Spleen (tissue), 7 donors: ENCODE measurements at regions not wholly inside any gene's neighbourhood (a gene's known extent, or its start where the extent isn't known, plus 50 kb on each side); places are given as distances from the start of the nearest gene placed in this dataset.

Experiments used
- CTCF ChIP-seq, 11 experiments: fragments of 200-600 bp in 7 of 11; fragments of 450-650 bp in 4 of 11; sonication (generic) in 4 of 11; IDR thresholded peaks in 8 of 11; conservative IDR thresholded peaks in 3 of 11; 1 replicate in 7 of 11; 2 replicates in 4 of 11; pipeline versions ENCODE4 v1.4.0 to v1.8.0; 2016 to 2021; ENCODE audit warnings: antibody characterized with exemption in 11 of 11, inconsistent platforms in 4 of 11, mild to moderate bottlenecking in 1 of 11
- POLR2AphosphoS5 ChIP-seq, 3 donors: sonication (generic); formaldehyde crosslinking; IDR thresholded peaks; one replicate each; pipeline ENCODE4 v1.5.1; 2017; ENCODE audit warnings: antibody characterized with exemption in 3 of 3
- donor health status: DM: no; HTN: no; CAD: no; lungs with moderate emphysema.
- donor health status: DM: no; HTN: no; CAD: no.
- donor health status: DM: no; HTN: no; CAD: no.

GRCh38 chr2:111523009-111523408, 361.0 kb downstream of the ANAPC1 start:
- TF ChIP-seq CTCF (IDR thresholded peaks at IDR 0.05 in 8 of 11, conservative IDR thresholded peaks at IDR 0.05 in 3 of 11) (no peak), POLR2AphosphoS5 (IDR thresholded peaks at IDR 0.05) (no peak)
